ENCODE measurements at regions not wholly inside any gene's neighbourhood (a gene's known extent, or its start where the extent isn't known, plus 50 kb on each side); places are given as distances from the start of the nearest gene placed in this dataset.

- intact Hi-C loops (cut with DNase I; ENCODE audit: low total_unique reads): no loop called here
- DNase-seq (ENCODE audit: low spot score in 2 of 2): no peak
- 73 to 77% methylated on average over 6 of the region's 6 CpGs for WGBS, 2 donors
- H3K4me3 ChIP-seq (ENCODE audit: low read depth, poor library complexity, severe bottlenecking): no peak overlapping the region
- TF ChIP-seq POLR2A (IDR thresholded peaks at IDR 0.05): no peak
- no peak for TF ChIP-seq CTCF (IDR thresholded peaks at IDR 0.05)
Measured at GRCh38 chr6:23654745-23655144, 471.3 kb upstream of the NRSN1 start.

GRCh38 chr6:23655525-23655924 is 470.5 kb upstream of the NRSN1 start:
- intact Hi-C loops (cut with DNase I; ENCODE audit: low total_unique reads): no loop called here
- WGBS, 2 donors: 48 to 64% methylated on average over 3 of the region's 3 CpGs
- DNase-seq (ENCODE audit: low spot score in 2 of 2): no peak
- no peak overlapping the region for H3K4me3 ChIP-seq (ENCODE audit: low read depth, poor library complexity, severe bottlenecking)
- TF ChIP-seq CTCF (IDR thresholded peaks at IDR 0.05) (no peak), POLR2A (IDR thresholded peaks at IDR 0.05) (no peak)

- H3K4me3 ChIP-seq (ENCODE audit: low read depth, poor library complexity, severe bottlenecking): no peak overlapping the region
- no peak for DNase-seq (ENCODE audit: low spot score in 2 of 2)
- intact Hi-C loops (cut with DNase I; ENCODE audit: low total_unique reads): no loop called here
- TF ChIP-seq POLR2A (IDR thresholded peaks at IDR 0.05): no peak
- TF ChIP-seq CTCF (IDR thresholded peaks at IDR 0.05): no peak
- whole genome bisulfite sequencing, 2 donors: 79% methylated on average over 14 of the region's 14 CpGs
Measured at GRCh38 chr6:23656255-23657194, 469.5 kb upstream of the NRSN1 start.

GRCh38 chr6:23659125-23659524 is 466.9 kb upstream of the NRSN1 start:
- WGBS, 2 donors: 12 to 16% methylated on average over 2 of the region's 2 CpGs
- no peak overlapping the region for H3K4me3 ChIP-seq (ENCODE audit: low read depth, poor library complexity, severe bottlenecking)
- DNase-seq (ENCODE audit: low spot score in 2 of 2): no peak
- TF ChIP-seq CTCF (IDR thresholded peaks at IDR 0.05): no peak
- TF ChIP-seq POLR2A (IDR thresholded peaks at IDR 0.05): no peak
- intact Hi-C loops (cut with DNase I; ENCODE audit: low total_unique reads): no loop called here

GRCh38 chr6:23661549-23661948 is 464.5 kb upstream of the NRSN1 start:
- 91 to 95% methylated on average over 4 of the region's 4 CpGs for WGBS, 2 donors
- H3K4me3 ChIP-seq (ENCODE audit: low read depth, poor library complexity, severe bottlenecking): no peak overlapping the region
- intact Hi-C loops (cut with DNase I; ENCODE audit: low total_unique reads): no loop called here
- no peak for DNase-seq (ENCODE audit: low spot score in 2 of 2)
- no peak for TF ChIP-seq POLR2A (IDR thresholded peaks at IDR 0.05)
- no peak for TF ChIP-seq CTCF (IDR thresholded peaks at IDR 0.05)
